ENCODE measurements at regions not wholly inside any gene's neighbourhood (a gene's known extent, or its start where the extent isn't known, plus 50 kb on each side); places are given as distances from the start of the nearest gene placed in this dataset.

DNA sequence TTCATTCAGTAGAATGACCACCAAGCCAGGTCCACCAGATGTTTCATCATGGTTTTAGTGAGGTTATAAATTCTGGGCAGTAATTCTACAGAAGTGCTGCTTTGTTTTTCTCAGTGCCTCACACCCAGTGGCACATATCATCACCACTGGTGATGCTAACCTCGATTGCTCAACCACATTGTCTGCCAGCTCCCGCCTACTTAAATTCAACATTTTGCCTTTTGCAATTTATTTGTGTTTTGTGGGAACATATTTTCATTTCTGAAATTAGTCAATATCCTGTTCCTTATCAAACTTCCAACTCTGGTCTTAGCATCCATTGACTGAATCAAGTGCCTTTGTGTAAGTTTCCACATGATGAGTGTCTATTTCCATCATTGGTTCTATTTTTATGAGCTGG lies 62.3 kb upstream of the TMEM178A start:
- no peak overlapping the region for H3K4me3 ChIP-seq
- no peaks in the 10 kb centered on the region for H3K36me3 ChIP-seq
- no peak overlapping the region for H3K27ac ChIP-seq
- 34 to 55% (median 42%) methylated on average over 2 of the region's 2 CpGs for WGBS, 5 donors
- no peaks in the 10 kb centered on the region for H3K27me3 ChIP-seq
- no peak for DNase-seq
- intact Hi-C loops (cut with DNase I; ENCODE audit: low total_unique reads) = no loop called here
- H3K9me3 ChIP-seq = no peaks in the 10 kb centered on the region
- H3K4me1 ChIP-seq = peaks cover under 1 to 8% (median 3%) of the 10 kb centered on the region in 4 donors
- TF ChIP-seq POLR2AphosphoS5 (IDR thresholded peaks at IDR 0.05) (no peak), POLR2A (IDR thresholded peaks at IDR 0.05) (no peak), EP300 (IDR thresholded peaks at IDR 0.05) (no peak)
- TF ChIP-seq, protein P1, sequence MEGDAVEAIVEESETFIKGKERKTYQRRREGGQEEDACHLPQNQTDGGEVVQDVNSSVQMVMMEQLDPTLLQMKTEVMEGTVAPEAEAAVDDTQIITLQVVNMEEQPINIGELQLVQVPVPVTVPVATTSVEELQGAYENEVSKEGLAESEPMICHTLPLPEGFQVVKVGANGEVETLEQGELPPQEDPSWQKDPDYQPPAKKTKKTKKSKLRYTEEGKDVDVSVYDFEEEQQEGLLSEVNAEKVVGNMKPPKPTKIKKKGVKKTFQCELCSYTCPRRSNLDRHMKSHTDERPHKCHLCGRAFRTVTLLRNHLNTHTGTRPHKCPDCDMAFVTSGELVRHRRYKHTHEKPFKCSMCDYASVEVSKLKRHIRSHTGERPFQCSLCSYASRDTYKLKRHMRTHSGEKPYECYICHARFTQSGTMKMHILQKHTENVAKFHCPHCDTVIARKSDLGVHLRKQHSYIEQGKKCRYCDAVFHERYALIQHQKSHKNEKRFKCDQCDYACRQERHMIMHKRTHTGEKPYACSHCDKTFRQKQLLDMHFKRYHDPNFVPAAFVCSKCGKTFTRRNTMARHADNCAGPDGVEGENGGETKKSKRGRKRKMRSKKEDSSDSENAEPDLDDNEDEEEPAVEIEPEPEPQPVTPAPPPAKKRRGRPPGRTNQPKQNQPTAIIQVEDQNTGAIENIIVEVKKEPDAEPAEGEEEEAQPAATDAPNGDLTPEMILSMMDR (IDR thresholded peaks at IDR 0.05) = no peak

DNA sequence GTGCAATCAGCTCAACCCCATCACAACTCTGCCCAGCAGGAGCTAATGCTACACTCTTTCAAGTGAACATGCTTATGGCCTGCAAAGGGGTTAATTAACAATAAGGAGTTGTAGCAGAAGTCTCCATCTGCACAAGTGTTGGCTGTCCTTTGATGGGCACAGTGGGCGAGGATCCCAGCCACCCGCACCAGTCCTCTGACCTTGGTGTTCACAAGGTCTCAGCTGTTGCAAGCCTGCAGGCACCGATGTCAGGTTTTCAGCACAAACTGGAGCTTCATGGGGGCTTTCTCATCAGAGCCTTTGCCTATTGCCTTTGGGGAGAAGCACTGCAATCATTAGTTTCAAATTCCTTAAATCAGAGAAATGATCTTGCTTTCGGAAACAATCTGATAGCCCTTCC lies 60.9 kb upstream of the TMEM178A start:
- DNase-seq = no peak
- Histone ChIP-seq H3K27me3 (no peaks in the 10 kb centered on the region), H3K36me3 (no peaks in the 10 kb centered on the region), H3K4me3 (no peak overlapping the region), H3K27ac (no peak overlapping the region), H3K9me3 (no peaks in the 10 kb centered on the region), H3K4me1 (peaks cover 4 to 17% (median 13%) of the 10 kb centered on the region in 4 donors)
- intact Hi-C loops (cut with DNase I; ENCODE audit: low total_unique reads) = no loop called here
- WGBS, 5 donors = 86 to 98% (median 93%) methylated on average over 4 of the region's 4 CpGs
- TF ChIP-seq, protein P1 (IDR thresholded peaks at IDR 0.05) = no peak
- TF ChIP-seq EP300 (IDR thresholded peaks at IDR 0.05) (no peak), POLR2AphosphoS5 (IDR thresholded peaks at IDR 0.05) (no peak), POLR2A (IDR thresholded peaks at IDR 0.05) (no peak)

DNA sequence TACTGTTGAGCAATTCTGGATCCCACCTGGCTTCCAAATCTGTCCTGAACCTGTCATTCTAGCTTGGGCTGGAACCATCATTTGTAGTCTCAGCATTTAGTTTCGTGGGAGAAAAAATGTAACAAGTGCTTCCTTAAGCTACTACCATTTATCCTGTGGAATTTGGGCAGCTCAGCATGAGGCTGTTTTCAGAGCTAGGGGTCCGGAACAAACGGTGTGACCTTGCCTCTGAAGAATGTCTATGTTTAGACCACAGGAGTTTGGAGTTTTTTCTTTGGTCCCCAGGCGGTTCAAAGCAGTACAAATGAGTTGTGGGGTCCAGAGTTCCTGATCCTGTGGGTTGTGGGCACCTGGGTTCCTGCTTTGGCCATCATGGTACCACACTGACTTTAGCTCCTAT lies 59.1 kb upstream of the TMEM178A start:
- Histone ChIP-seq H3K9me3 (no peaks in the 10 kb centered on the region), H3K27me3 (no peaks in the 10 kb centered on the region), H3K4me3 (no peak overlapping the region), H3K27ac (no peak overlapping the region), H3K36me3 (no peaks in the 10 kb centered on the region), H3K4me1 (peaks cover 4 to 17% (median 13%) of the 10 kb centered on the region in 4 donors)
- intact Hi-C loops (cut with DNase I; ENCODE audit: low total_unique reads) = no loop called here
- no peak for TF ChIP-seq EP300 (IDR thresholded peaks at IDR 0.05)
- TF ChIP-seq POLR2A (IDR thresholded peaks at IDR 0.05) = no peak
- no peak for TF ChIP-seq POLR2AphosphoS5 (IDR thresholded peaks at IDR 0.05)
- TF ChIP-seq, protein P1 (IDR thresholded peaks at IDR 0.05) = no peak
- DNase-seq = no peak
- WGBS, 5 donors = 77 to 86% (median 82%) methylated on average over 4 of the region's 4 CpGs

DNA sequence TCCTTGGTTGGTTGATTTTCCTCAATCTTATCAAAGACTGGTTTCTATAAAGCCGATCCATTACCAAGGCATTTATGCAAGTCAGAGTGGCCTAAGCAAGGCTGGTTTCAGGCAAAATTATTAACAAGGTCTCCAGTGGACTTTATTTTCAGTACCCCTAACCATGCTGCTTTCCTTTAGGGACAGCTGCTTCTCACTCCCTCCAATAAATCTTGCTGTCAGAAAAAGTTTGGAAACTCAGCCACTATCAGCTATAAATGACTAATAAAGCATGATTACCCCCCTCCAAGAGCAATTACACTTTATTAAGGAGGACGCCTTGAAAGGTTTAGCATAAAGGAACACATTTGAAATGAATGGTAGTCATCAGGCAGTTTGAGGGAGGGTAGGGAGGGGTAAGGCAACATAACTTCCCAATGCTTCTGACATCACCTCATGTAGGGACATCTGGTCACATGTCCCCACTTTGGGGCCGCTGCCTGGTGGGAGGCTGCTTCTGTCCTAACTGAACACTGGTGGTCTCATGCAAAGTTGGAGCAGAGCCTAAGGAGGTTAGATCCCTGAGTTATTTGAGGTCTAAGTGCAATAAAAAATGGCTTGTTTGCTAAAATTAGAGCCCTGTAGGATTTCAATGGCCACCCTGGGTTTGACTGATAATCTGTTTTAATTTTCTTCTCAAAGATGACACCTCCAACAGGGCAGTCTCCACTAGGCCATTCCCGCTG lies 58.0 kb upstream of the TMEM178A start:
- no peak for DNase-seq
- 86 to 94% (median 90%) methylated on average over 4 of the region's 4 CpGs for whole genome bisulfite sequencing, 5 donors
- TF ChIP-seq POLR2A (IDR thresholded peaks at IDR 0.05) = no peak
- no peaks in the 10 kb centered on the region for H3K9me3 ChIP-seq
- no peaks in the 10 kb centered on the region for H3K36me3 ChIP-seq
- no peaks in the 10 kb centered on the region for H3K27me3 ChIP-seq
- no peak overlapping the region for H3K27ac ChIP-seq
- H3K4me3 ChIP-seq = no peak overlapping the region
- H3K4me1 ChIP-seq = peaks cover 4 to 17% (median 13%) of the 10 kb centered on the region in 4 donors
- intact Hi-C loops (cut with DNase I; ENCODE audit: low total_unique reads) = no loop called here

DNA sequence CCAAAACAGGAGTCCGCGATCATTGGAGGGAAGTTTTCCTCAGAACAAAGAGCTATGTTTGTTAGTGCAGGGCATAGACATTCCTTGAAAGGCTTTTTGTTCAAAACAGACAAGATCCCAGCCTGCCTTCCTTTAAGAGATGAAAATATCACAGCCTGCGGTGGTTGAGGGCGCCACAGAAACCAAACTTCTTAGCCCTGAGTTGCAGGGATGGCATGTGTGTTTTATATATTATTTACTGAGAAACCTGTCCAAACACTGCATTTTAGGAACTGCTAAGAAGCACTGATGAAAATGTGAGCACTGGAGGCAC lies 57.5 kb upstream of the TMEM178A start:
- Histone ChIP-seq H3K9me3 (no peaks in the 10 kb centered on the region), H3K27me3 (no peaks in the 10 kb centered on the region), H3K36me3 (no peaks in the 10 kb centered on the region), H3K27ac (no peak overlapping the region), H3K4me1 (peaks cover 4 to 17% (median 13%) of the 10 kb centered on the region in 4 donors), H3K4me3 (no peak overlapping the region)
- intact Hi-C loops (cut with DNase I; ENCODE audit: low total_unique reads) = no loop called here
- 85 to 92% (median 91%) methylated on average over 4 of the region's 4 CpGs for WGBS, 5 donors
- no peak for TF ChIP-seq POLR2A (IDR thresholded peaks at IDR 0.05)
- TF ChIP-seq POLR2AphosphoS5 (IDR thresholded peaks at IDR 0.05) = no peak
- TF ChIP-seq EP300 (IDR thresholded peaks at IDR 0.05) = no peak
- TF ChIP-seq, protein P1 (IDR thresholded peaks at IDR 0.05) = no peak
- DNase-seq = no peak

Measured in stomach (tissue), 8 donors.